Glutamatergic neuron (in vitro differentiated cells): ENCODE measurements at regions not wholly inside any gene's neighbourhood (a gene's known extent, or its start where the extent isn't known, plus 50 kb on each side); places are given as distances from the start of the nearest gene placed in this dataset.

Source experiments
- DNase-seq: peaks from one replicate; pipeline ENCODE4 v3.0.0; 2022
- H3K27ac Mint-ChIP-seq: one replicate; pipeline ENCODE4 v1.8.0; 2020; ENCODE audit warnings: mild to moderate bottlenecking, mixed read lengths, inconsistent platforms; ENCODE audit not compliant: unreplicated experiment
- H3K27me3 Mint-ChIP-seq: one replicate; pipeline ENCODE4 v1.8.0; 2020; ENCODE audit warnings: mild to moderate bottlenecking, moderate library complexity, mixed read lengths, inconsistent platforms; ENCODE audit not compliant: unreplicated experiment
- H3K36me3 Mint-ChIP-seq: one replicate; pipeline ENCODE4 v1.8.0; 2020; ENCODE audit warnings: mild to moderate bottlenecking, mixed read lengths, inconsistent platforms; ENCODE audit not compliant: unreplicated experiment
- H3K4me1 Mint-ChIP-seq: one replicate; pipeline ENCODE4 v1.8.0; 2020; ENCODE audit warnings: mild to moderate bottlenecking, low read depth, mixed read lengths, inconsistent platforms; ENCODE audit not compliant: unreplicated experiment
- H3K4me3 Mint-ChIP-seq: one replicate; pipeline ENCODE4 v1.8.0; 2020; ENCODE audit warnings: mild to moderate bottlenecking, mixed read lengths, inconsistent platforms; ENCODE audit not compliant: unreplicated experiment
- H3K9me3 Mint-ChIP-seq: one replicate; pipeline ENCODE4 v1.8.0; 2020; ENCODE audit warnings: mild to moderate bottlenecking, moderate library complexity, mixed read lengths, inconsistent platforms; ENCODE audit not compliant: unreplicated experiment
- TF ChIP-seq, protein P1 (sequence below): fragments of 200-600 bp; sonication (generic); IDR thresholded peaks from one replicate; pipeline ENCODE4 v1.5.0; 2021; ENCODE audit not compliant: partially characterized antibody, unreplicated experiment

- peaks cover 9% of the 10 kb centered on the region for H3K36me3 Mint-ChIP-seq
- H3K27me3 Mint-ChIP-seq, result peaks cover 2% of the 10 kb centered on the region
- no peak overlapping the region for H3K27ac Mint-ChIP-seq
- peaks cover 3% of the 10 kb centered on the region for H3K9me3 Mint-ChIP-seq
- TF ChIP-seq, protein P1, sequence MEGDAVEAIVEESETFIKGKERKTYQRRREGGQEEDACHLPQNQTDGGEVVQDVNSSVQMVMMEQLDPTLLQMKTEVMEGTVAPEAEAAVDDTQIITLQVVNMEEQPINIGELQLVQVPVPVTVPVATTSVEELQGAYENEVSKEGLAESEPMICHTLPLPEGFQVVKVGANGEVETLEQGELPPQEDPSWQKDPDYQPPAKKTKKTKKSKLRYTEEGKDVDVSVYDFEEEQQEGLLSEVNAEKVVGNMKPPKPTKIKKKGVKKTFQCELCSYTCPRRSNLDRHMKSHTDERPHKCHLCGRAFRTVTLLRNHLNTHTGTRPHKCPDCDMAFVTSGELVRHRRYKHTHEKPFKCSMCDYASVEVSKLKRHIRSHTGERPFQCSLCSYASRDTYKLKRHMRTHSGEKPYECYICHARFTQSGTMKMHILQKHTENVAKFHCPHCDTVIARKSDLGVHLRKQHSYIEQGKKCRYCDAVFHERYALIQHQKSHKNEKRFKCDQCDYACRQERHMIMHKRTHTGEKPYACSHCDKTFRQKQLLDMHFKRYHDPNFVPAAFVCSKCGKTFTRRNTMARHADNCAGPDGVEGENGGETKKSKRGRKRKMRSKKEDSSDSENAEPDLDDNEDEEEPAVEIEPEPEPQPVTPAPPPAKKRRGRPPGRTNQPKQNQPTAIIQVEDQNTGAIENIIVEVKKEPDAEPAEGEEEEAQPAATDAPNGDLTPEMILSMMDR, result no peak
- H3K4me1 Mint-ChIP-seq, result peaks cover 2% of the 10 kb centered on the region
- no peak for DNase-seq
- no peak overlapping the region for H3K4me3 Mint-ChIP-seq
These were observed 176.8 kb downstream of the VEGFA start for GRCh38 chr6:43946641-43947363.

GRCh38 chr6:43945768-43946080, 175.7 kb downstream of the VEGFA start:
- DNase-seq, result no peak
- TF ChIP-seq, protein P1, result no peak
- H3K4me1 Mint-ChIP-seq, result peaks cover 2% of the 10 kb centered on the region
- peaks cover 6% of the 10 kb centered on the region for H3K9me3 Mint-ChIP-seq
- peaks cover 2% of the 10 kb centered on the region for H3K27me3 Mint-ChIP-seq
- peaks cover 9% of the 10 kb centered on the region for H3K36me3 Mint-ChIP-seq
- no peak overlapping the region for H3K4me3 Mint-ChIP-seq
- H3K27ac Mint-ChIP-seq, result no peak overlapping the region

DNA sequence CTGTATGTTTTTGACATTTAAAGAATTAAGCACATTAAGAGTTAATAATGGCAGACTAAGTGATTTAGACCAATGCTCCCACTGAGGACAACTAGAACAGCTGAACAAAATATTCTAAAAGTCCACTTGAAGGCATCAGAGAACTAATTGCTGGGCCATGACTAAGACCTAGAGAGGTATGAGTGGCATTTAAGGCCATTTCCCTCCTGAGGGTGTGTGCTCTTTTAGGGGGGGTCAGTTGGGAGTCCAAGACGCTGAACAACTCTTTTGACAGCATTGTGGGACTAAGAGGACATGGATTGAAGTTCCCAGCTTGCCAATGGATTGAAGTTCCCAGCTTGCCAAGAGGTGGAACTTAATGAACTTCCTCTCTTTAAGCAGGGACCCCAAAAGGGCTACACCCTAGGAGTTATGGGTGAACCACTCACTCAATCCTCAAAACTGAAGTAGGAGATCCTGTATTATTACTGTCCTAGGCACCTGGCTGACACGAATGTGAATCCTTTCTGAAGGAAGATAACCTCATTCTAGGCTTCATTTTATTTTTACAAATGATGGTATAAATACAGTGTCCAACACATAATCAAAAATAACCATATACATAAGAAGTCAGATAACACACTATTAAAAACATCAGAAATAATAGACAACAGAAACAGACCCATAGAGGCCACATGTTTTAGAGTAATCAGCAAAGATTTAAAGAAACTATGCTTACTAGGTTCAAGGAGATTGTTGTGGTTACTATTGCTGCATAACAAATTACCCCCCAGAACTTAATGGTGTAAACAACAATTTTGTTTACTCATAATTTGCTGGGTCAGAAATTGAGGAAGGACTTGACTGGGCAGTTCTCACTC, 175.1 kb downstream of the VEGFA start:
- Mint-ChIP-seq H3K36me3 (peaks cover 9% of the 10 kb centered on the region), H3K9me3 (peaks cover 6% of the 10 kb centered on the region), H3K4me1 (peaks cover 2% of the 10 kb centered on the region)

GRCh38 chr6:43943781-43944250, 173.8 kb downstream of the VEGFA start:
- peaks cover 2% of the 10 kb centered on the region for H3K27me3 Mint-ChIP-seq
- peaks cover 9% of the 10 kb centered on the region for H3K9me3 Mint-ChIP-seq
- no peak overlapping the region for H3K27ac Mint-ChIP-seq
- no peak overlapping the region for H3K4me3 Mint-ChIP-seq
- no peak for DNase-seq
- TF ChIP-seq, protein P1, result no peak
- peaks cover 2% of the 10 kb centered on the region for H3K4me1 Mint-ChIP-seq
- peaks cover 9% of the 10 kb centered on the region for H3K36me3 Mint-ChIP-seq

More for the DNA sequence above, 175.1 kb downstream of the VEGFA start:
- TF ChIP-seq, protein P1, result no peak
- H3K4me3 Mint-ChIP-seq, result no peak overlapping the region
- H3K27me3 Mint-ChIP-seq, result peaks cover 2% of the 10 kb centered on the region
- H3K27ac Mint-ChIP-seq, result no peak overlapping the region
- no peak for DNase-seq
